Adrenal gland (tissue), 5 donors: ENCODE measurements at regions not wholly inside any gene's neighbourhood (a gene's known extent, or its start where the extent isn't known, plus 50 kb on each side); places are given as distances from the start of the nearest gene placed in this dataset.

ENCODE experiments used
- POLR2A ChIP-seq, 2 donors: fragments of 450-650 bp; IDR thresholded peaks; one replicate each; pipeline ENCODE4 v1.6.1; 2017; ENCODE audit warnings: antibody characterized with exemption in 2 of 2, mild to moderate bottlenecking in 2 of 2, moderate library complexity in 1 of 2
- TF ChIP-seq, protein P1 (sequence below), 6 experiments: fragments of 450-650 bp in 4 of 6; fragments of 200-600 bp in 2 of 6; sonication (generic) in 1 of 6; IDR thresholded peaks; 1 replicate in 5 of 6; 2 replicates in 1 of 6; pipeline versions ENCODE4 v1.5.1 to v1.8.0; 2016 to 2021; ENCODE audit warnings: antibody characterized with exemption in 6 of 6, mild to moderate bottlenecking in 2 of 6, moderate library complexity in 1 of 6
- donor health status: DM: no; HTN: no; CAD: no.

DNA sequence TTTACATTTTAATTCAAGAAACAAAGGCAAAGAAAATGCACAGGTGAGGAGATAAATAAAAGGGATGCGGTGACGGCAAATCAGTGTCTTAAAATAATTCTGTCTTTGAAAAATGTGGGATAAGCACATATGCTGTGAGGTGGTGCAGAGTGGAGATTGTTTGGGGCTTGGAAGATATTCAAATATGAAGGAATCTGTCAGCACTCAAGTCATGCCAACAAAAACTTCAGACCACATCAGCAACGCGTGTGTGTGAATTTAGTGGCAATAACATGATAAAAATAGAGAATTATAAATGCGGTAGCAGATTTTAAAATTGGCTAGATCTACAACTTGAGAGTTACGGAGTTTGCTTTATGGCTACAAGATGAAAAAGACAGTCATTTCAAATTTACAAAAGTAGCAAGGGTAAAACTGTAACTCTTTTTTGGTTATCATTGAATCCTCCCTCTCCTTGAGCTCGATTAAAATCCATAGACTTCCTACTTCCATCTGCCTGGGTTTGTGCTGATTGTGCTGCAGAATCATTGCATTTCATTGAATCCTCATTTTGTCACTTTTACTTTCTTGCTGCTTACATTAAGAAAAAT lies 71.5 kb upstream of the VCX2 start:
- TF ChIP-seq, protein P1, sequence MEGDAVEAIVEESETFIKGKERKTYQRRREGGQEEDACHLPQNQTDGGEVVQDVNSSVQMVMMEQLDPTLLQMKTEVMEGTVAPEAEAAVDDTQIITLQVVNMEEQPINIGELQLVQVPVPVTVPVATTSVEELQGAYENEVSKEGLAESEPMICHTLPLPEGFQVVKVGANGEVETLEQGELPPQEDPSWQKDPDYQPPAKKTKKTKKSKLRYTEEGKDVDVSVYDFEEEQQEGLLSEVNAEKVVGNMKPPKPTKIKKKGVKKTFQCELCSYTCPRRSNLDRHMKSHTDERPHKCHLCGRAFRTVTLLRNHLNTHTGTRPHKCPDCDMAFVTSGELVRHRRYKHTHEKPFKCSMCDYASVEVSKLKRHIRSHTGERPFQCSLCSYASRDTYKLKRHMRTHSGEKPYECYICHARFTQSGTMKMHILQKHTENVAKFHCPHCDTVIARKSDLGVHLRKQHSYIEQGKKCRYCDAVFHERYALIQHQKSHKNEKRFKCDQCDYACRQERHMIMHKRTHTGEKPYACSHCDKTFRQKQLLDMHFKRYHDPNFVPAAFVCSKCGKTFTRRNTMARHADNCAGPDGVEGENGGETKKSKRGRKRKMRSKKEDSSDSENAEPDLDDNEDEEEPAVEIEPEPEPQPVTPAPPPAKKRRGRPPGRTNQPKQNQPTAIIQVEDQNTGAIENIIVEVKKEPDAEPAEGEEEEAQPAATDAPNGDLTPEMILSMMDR (IDR thresholded peaks at IDR 0.05), result no peak
- TF ChIP-seq POLR2A (IDR thresholded peaks at IDR 0.05), result no peak
